ENCODE measurements at regions not wholly inside any gene's neighbourhood (a gene's known extent, or its start where the extent isn't known, plus 50 kb on each side); places are given as distances from the start of the nearest gene placed in this dataset.

GRCh38 chr1:181260271-181260670, 171.8 kb downstream of the IER5 start:
- TF ChIP-seq POLR2A (IDR thresholded peaks at IDR 0.05) (no peak), EP300 (IDR thresholded peaks at IDR 0.05) (no peak), CTCF (IDR thresholded peaks at IDR 0.05) (no peak), POLR2AphosphoS5 (IDR thresholded peaks at IDR 0.05) (no peak)

Measured in gastroesophageal sphincter (tissue), 3 donors.